ENCODE measurements at regions not wholly inside any gene's neighbourhood (a gene's known extent, or its start where the extent isn't known, plus 50 kb on each side); places are given as distances from the start of the nearest gene placed in this dataset.
"Not testable (repeated sequence)": the region's sequence is repeated elsewhere in the genome, so short reads cannot be mapped to it uniquely, and the experiment has no call there.

- ChIA-PET POLR2A (no interaction called here), CTCF (no interaction called here)
Observed at GRCh38 chr10:60626037-60626436, 152.2 kb upstream of the CDK1 start.

- POLR2A ChIA-PET, result no interaction called here
Observed at GRCh38 chr10:60623627-60624026, 154.7 kb upstream of the CDK1 start.

GRCh38 chr10:60621018-60621417, 157.3 kb upstream of the CDK1 start:
- ChIA-PET POLR2A (no interaction called here), CTCF (no interaction called here)

More at GRCh38 chr10:60623627-60624026, 154.7 kb upstream of the CDK1 start:
- CTCF ChIA-PET, result no interaction called here

DNA sequence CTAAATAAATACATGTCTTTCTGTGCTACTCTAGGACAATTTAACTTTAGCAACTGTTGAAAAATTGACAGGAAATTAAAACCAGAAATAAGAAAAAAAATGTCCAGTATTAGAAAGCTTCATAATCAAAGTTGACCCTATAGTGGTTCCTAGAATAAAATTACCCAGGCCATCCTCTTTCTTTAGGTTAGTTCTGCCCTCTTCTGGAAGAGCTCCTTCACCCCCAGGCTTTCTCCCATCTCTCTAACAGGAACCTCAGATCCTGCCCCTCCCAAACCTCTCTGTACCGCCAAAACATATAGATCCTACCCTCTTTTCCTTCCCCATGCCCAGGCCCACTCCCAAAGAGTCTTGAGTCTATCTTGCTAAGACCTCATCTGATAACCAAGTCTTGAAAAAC, 159.4 kb upstream of the CDK1 start:
- POLR2A ChIA-PET, result no interaction called here
- CTCF ChIA-PET, result interaction anchor here (1.3 kb wide), 1 partner anchor 12 kb away, joined by 3 read pairs; no protein-coding TSS in a partner anchor

- POLR2A ChIA-PET, result no interaction called here
- CTCF ChIA-PET, result no interaction called here
Observed at GRCh38 chr10:60615541-60615940, 162.7 kb upstream of the CDK1 start.

GRCh38 chr10:60614363-60614762, 163.9 kb upstream of the CDK1 start:
- CTCF ChIA-PET, result no interaction called here

DNA sequence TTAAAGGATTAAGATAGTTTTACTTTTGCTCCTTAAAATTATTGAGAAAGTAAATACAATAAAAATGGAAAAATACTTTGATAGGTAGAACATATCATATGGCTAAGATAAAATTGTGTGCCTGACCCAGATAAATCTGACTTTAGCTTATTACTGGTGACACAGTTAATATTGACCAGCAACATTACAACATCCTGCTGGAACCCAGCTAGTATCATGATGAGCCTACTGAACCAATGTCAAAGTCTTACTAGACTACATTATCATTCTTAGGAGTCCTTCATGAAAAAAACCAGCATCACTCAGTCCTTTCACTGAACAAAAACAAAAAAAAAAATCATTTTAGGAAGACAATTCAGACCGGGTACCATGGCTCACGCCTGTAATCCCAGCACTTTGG, 164.8 kb upstream of the CDK1 start:
- POLR2A ChIA-PET, result no interaction called here
- CTCF ChIA-PET, result no interaction called here

More at GRCh38 chr10:60614363-60614762, 163.9 kb upstream of the CDK1 start:
- POLR2A ChIA-PET, result interaction anchor here (0.6 kb wide), 1 partner anchor 1709 kb away, joined by 3 read pairs; no protein-coding TSS in a partner anchor

- ChIA-PET POLR2A (no interaction called here), CTCF (no interaction called here)
Observed at GRCh38 chr10:60611291-60611747, 167.0 kb upstream of the CDK1 start.

DNA sequence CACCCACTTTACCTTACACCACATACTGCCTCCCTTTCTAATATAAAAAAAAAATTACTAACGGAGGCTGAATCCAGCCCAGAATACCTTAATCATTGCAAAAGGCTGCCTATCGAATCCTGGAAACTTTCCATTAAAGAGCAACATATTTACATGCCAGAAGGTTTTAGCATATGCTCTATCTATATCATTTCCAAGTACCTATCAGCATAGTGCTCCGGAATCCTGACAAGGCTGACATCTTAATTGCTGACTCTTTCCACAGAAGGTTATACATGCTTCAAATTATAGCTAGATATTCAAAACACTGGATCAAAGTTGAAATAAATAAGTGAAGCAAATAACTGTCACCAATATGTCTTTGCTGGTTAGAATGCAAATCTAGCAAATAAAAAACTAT, 170.9 kb upstream of the CDK1 start:
- ChIA-PET POLR2A (no interaction called here), CTCF (no interaction called here)

GRCh38 chr10:60606343-60607080, 171.8 kb upstream of the CDK1 start:
- ChIA-PET POLR2A (no interaction called here), CTCF (no interaction called here)

- ChIA-PET CTCF (no interaction called here), POLR2A (no interaction called here)
Observed at GRCh38 chr10:60605476-60605875, 172.8 kb upstream of the CDK1 start.

DNA sequence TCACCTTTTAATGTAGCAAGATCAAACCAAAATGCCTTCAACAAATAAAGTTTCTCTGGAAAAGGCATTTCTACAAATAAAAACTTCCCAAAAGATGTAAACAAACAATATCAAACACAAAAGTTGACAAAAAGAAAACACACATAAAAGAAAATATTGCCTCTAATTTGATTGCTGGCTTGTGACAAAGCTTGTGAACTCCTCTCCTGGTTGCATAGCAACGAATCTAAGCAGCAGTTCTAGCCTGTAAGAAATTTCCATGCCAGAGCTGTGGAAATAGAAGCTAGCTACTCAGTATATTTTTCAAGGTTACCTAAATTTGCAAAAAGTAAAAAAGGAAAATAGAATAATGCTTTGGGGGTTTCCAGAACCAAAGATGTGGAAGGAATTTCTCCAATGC, 173.9 kb upstream of the CDK1 start:
- ChIA-PET POLR2A (no interaction called here), CTCF (interaction anchor here (0.6 kb wide), 1 partner anchor 568 kb away, joined by 4 read pairs; no protein-coding TSS in a partner anchor)

- ChIA-PET CTCF (no interaction called here), POLR2A (no interaction called here)
Observed at GRCh38 chr10:60597513-60597912, 180.8 kb upstream of the CDK1 start.

- CTCF ChIA-PET, result no interaction called here
- POLR2A ChIA-PET, result no interaction called here
Observed at GRCh38 chr10:60595852-60596251, 182.4 kb upstream of the CDK1 start.

- ChIA-PET CTCF (no interaction called here), POLR2A (no interaction called here)
Observed at GRCh38 chr10:60594476-60595051, 183.7 kb upstream of the CDK1 start.

DNA sequence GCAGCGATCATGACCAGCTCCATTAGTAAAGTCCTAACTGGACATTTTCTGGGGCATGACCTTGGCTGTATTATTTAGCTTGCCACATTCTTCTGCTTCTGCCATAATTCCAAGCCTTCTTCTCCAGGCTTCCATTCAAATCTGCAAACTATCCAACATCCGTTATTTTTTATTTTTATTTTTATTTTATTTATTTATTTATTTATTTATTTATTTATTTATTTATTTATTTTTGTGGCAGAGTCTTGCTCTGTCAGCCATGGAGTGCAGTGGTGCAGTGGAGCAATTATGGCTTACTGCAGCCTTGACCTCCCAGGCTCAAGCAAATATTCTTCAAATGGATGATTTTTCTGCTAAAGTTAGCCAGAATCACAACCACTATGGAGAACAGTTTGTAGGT, 187.2 kb upstream of the CDK1 start:
- CTCF ChIA-PET, result no interaction called here
- POLR2A ChIA-PET, result no interaction called here

DNA sequence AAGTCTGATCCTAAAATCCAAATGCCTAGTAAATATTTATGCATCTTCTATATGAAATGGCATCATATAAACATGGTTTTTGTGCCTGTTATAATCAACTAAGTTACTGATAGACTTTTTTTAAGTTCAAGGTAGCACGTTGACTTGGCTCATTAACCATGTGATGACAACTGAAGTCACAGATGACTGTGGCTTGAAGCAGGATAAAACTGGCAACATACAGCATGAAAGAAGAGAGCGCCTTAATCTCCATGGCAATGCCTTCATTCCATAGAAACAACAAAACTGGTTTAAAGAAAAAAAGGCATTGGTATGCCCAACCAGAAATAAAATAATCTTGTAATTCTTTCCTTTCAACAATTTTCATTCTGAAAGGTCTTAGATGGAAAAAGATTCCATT, 188.9 kb upstream of the CDK1 start:
- POLR2A ChIA-PET, result no interaction called here
- CTCF ChIA-PET, result no interaction called here

DNA sequence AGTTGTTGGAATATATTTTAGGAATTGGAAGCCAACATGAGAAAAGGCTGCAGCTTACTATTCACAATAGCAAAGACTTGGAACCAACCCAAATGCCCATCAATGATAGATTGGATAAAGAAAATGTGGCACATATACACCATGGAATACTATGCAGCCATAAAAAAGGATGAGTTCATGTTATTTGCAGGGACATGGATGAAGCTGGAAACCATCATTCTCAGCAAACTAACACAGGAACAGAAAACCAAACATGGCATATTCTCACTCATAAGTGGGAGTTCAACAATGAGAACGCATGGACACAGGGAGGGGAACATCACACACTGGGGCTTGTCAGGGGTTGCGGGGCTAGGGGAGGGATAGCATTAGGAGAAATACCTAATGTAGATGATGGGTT, 192.1 kb upstream of the ANK3 start:
- CTCF ChIA-PET, POLR2A ChIA-PET: not testable (repeated sequence)

DNA sequence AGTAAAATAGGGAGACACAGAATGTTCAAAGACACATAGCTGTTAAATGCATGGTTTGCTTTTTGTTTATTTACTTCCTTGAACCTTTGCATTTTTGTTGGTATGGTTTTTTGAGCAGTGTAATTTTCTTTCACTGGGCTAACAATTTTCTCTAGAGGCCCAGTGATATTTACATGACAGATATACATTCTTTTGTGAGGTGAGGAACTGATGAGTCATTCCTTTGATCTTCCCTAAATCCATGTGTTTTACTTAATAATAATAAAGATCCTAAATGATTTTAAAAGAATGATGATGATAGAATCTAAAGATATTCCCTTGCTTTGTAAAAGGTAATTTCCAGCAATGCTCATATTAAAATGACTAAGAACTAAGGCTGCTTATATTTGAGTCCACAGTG, 188.5 kb upstream of the ANK3 start:
- CTCF ChIA-PET, result no interaction called here
- POLR2A ChIA-PET, result no interaction called here

GRCh38 chr10:60576130-60577069, 186.7 kb upstream of the ANK3 start:
- POLR2A ChIA-PET, result no interaction called here

DNA sequence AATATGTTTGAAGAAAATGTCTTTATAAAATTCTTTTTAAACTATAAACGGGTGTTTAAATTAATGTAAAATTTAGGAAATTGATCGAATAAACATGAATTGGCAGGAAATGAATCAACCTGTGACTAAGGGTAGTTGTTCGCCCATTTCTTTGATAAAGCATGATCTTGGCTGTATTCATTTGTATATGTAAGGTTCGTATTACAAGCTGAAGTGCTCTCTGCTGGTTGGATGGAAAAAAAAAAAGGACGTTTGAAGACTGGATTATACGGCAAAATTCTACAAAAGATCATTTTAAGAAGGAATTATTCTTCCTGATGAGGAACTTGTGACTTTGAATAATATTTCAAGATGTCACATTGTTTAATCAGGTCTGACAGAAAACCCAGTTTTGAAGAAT, 185.4 kb upstream of the ANK3 start:
- ChIA-PET POLR2A (no interaction called here), CTCF (no interaction called here)

More at GRCh38 chr10:60576130-60577069, 186.7 kb upstream of the ANK3 start:
- CTCF ChIA-PET, result no interaction called here
